Activated CD8-positive, alpha-beta T cell treated with anti-CD3 and anti-CD28 coated beads, Interleukin-2, amount 10 ng/mL, durations not matched to agents 7 days and 5 days (primary cell): ENCODE measurements at regions not wholly inside any gene's neighbourhood (a gene's known extent, or its start where the extent isn't known, plus 50 kb on each side); places are given as distances from the start of the nearest gene placed in this dataset.

Source experiments
- ATAC-seq: fragments of 150-1000 bp; cut with Tn5 transposase; one replicate; pipeline ENCODE4 v1.10.0; 2021; ENCODE audit warnings: moderate library complexity
- CTCF ChIA-PET: fragments of 350-600 bp; sonication (Branson Sonifier 250); formaldehyde crosslinking; loops from one replicate; lab custom pipeline; 2021; ENCODE audit warnings: antibody characterized with exemption; lab: Charles Lee
- POLR2A ChIA-PET: fragments of 350-600 bp; sonication (Branson Sonifier 250); formaldehyde crosslinking; loops from one replicate; lab custom pipeline; 2021; ENCODE audit warnings: antibody characterized with exemption; lab: Charles Lee
- DNase-seq: peaks from one replicate; pipeline ENCODE4 v3.0.0-alpha.2; 2020
- H3K27ac Mint-ChIP-seq: one replicate; pipeline ENCODE4 v1.8.0; 2021; ENCODE audit warnings: mild to moderate bottlenecking, mixed read lengths
- H3K27me3 Mint-ChIP-seq: one replicate; pipeline ENCODE4 v1.8.0; 2021; ENCODE audit warnings: low read depth, mixed read lengths
- H3K36me3 Mint-ChIP-seq: one replicate; pipeline ENCODE4 v1.8.0; 2021; ENCODE audit warnings: low read depth, mixed read lengths
- H3K4me1 Mint-ChIP-seq: one replicate; pipeline ENCODE4 v1.8.0; 2021; ENCODE audit warnings: low read depth, mixed read lengths
- H3K4me3 Mint-ChIP-seq: one replicate; pipeline ENCODE4 v1.8.0; 2021; ENCODE audit warnings: mild to moderate bottlenecking, mixed read lengths
- H3K9me3 Mint-ChIP-seq: one replicate; pipeline ENCODE4 v1.8.0; 2022; ENCODE audit warnings: mixed read lengths; ENCODE audit not compliant: insufficient read depth

DNA sequence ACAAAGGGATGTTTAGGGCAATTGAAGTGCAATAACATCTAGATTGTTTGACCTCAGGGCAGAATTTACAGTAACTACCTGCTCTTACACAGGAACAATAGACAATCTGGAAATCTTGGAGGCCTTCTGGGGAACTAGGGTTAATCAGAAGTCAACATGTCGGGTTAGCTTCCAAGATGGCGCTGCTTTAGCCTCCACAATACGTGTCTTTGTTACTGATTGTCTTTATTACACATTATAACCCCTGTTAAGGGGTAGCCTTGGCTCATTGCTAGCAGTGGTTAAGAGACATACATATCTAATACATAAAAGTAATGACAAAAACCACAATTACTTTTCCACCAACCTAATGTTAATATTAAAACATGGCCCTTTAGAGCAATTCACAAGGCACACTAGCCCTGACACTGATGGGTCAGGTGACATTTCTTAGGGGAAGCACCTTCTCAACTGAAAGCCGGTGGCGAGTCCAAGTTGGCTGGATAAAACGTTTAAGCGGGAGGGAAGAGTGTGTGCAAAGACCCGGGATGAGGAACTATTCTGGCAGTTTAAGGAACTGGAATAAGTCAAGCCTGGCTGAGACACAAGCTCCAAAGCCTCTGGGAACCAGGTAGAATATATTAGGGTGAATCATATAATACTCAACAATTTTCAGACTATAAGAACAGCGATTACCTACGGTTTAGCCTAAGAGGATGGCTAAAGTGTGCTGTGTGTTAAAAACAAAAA lies 236.9 kb downstream of the BCAS1 start:
- no peak for ATAC-seq
- H3K9me3 Mint-ChIP-seq, result peaks cover 20% of the 10 kb centered on the region
- H3K4me1 Mint-ChIP-seq, result peaks cover 80% of the 10 kb centered on the region
- POLR2A ChIA-PET, result interaction anchor here (0.5 kb wide), 1 partner anchor 25 kb away, joined by 3 read pairs; no protein-coding TSS in a partner anchor
- H3K36me3 Mint-ChIP-seq, result peaks cover 35% of the 10 kb centered on the region
- peak overlapping the region; percentile 36 for H3K4me3 Mint-ChIP-seq
- CTCF ChIA-PET, result interaction anchor here (0.7 to 1.1 kb wide), 4 partner anchors 24 to 83 kb away, joined by 3 to 4 read pairs (median 3); no protein-coding TSS in a partner anchor
- no peak for DNase-seq
- H3K27me3 Mint-ChIP-seq, result no peaks in the 10 kb centered on the region
- peak overlapping the region; percentile 67 for H3K27ac Mint-ChIP-seq

- peak overlapping the region; percentile 9 for H3K27ac Mint-ChIP-seq
- peaks cover 84% of the 10 kb centered on the region for H3K4me1 Mint-ChIP-seq
- peaks cover 15% of the 10 kb centered on the region for H3K9me3 Mint-ChIP-seq
- no peaks in the 10 kb centered on the region for H3K27me3 Mint-ChIP-seq
- ChIA-PET POLR2A (no interaction called here), CTCF (interaction anchor here (1.0 to 1.1 kb wide), 2 partner anchors 78 to 84 kb away, joined by 3 read pairs; no protein-coding TSS in a partner anchor)
- peaks cover 33% of the 10 kb centered on the region for H3K36me3 Mint-ChIP-seq
- ATAC-seq, result no peak
- no peak overlapping the region for H3K4me3 Mint-ChIP-seq
- DNase-seq, result no peak
Measured at GRCh38 chr20:53832499-53832898, 237.9 kb downstream of the BCAS1 start.

DNA sequence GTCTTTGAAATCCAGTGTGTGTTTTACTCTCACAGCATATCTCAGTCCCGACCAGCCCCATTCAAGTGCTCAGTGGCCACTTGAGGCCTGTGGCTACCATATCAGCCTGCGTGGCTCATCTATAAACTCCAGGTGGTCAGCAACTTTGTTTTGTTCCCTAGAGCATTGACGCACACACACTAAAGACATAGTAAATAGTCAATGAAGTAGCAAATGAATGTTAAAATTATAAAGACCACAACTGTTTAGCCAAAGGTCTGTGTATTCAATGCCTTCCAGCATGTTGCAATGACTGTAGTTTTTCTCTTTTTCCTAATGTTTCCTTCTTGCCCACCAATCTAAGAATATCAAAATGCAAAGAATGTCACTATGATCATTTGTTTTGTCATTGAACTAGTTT lies 238.2 kb upstream of the ZNF217 start:
- H3K27ac Mint-ChIP-seq, result no peak overlapping the region
- CTCF ChIA-PET, result interaction anchor here (1.5 kb wide), 1 partner anchor 253 kb away, joined by 4 read pairs; no protein-coding TSS in a partner anchor
- POLR2A ChIA-PET, result interaction anchor here (1.0 kb wide), 1 partner anchor 238 kb away, joined by 3 read pairs; the partner anchor contains the start of gene ZNF217
- H3K4me3 Mint-ChIP-seq, result no peak overlapping the region
- H3K4me1 Mint-ChIP-seq, result peaks cover 84% of the 10 kb centered on the region
- no peak for ATAC-seq
- peaks cover 29% of the 10 kb centered on the region for H3K36me3 Mint-ChIP-seq
- no peak for DNase-seq
- peaks cover 10% of the 10 kb centered on the region for H3K9me3 Mint-ChIP-seq
- H3K27me3 Mint-ChIP-seq, result no peaks in the 10 kb centered on the region

- ChIA-PET CTCF (interaction anchor here (1.5 to 2.1 kb wide), 3 partner anchors 9 to 253 kb away, joined by 4 to 7 read pairs (median 5); no protein-coding TSS in a partner anchor), POLR2A (interaction anchor here (1.0 to 2.1 kb wide), 2 partner anchors 77 to 238 kb away, joined by 3 to 12 read pairs; partner anchors contain the start of gene ZNF217)
- Mint-ChIP-seq H3K9me3 (peaks cover 10% of the 10 kb centered on the region), H3K36me3 (peaks cover 26% of the 10 kb centered on the region), H3K27ac (no peak overlapping the region), H3K4me3 (no peak overlapping the region), H3K4me1 (peaks cover 86% of the 10 kb centered on the region), H3K27me3 (no peaks in the 10 kb centered on the region)
- ATAC-seq, result no peak
- no peak for DNase-seq
Measured at GRCh38 chr20:53831228-53831627, 237.6 kb upstream of the ZNF217 start.

- peaks cover 21% of the 10 kb centered on the region for H3K36me3 Mint-ChIP-seq
- POLR2A ChIA-PET, result interaction anchor here (0.6 to 2.1 kb wide), 8 partner anchors 36 to 378 kb away, joined by 3 to 12 read pairs (median 3); partner anchors contain the start of gene PFDN4
- CTCF ChIA-PET, result interaction anchor here (0.6 to 2.1 kb wide), 10 partner anchors 10 to 251 kb away, joined by 3 to 7 read pairs (median 4); no protein-coding TSS in a partner anchor
- ATAC-seq (peak; percentile 62), DNase-seq (peak; percentile 56)
- peak overlapping the region; percentile 91 for H3K27ac Mint-ChIP-seq
- peaks cover 86% of the 10 kb centered on the region for H3K4me1 Mint-ChIP-seq
- H3K27me3 Mint-ChIP-seq, result no peaks in the 10 kb centered on the region
- H3K9me3 Mint-ChIP-seq, result peaks cover 10% of the 10 kb centered on the region
- peak overlapping the region; percentile 72 for H3K4me3 Mint-ChIP-seq
Measured at GRCh38 chr20:53829724-53830521, 236.3 kb upstream of the ZNF217 start.

GRCh38 chr20:53829255-53829723 lies 235.7 kb upstream of the ZNF217 start:
- Mint-ChIP-seq H3K27me3 (no peaks in the 10 kb centered on the region), H3K27ac (peak overlapping the region; percentile 91), H3K4me1 (peaks cover 82% of the 10 kb centered on the region), H3K36me3 (peaks cover 18% of the 10 kb centered on the region), H3K9me3 (peaks cover 10% of the 10 kb centered on the region), H3K4me3 (peak overlapping the region; percentile 72)
- ATAC-seq, result peak; percentile 61
- ChIA-PET CTCF (interaction anchor here (0.8 to 2.1 kb wide), 7 partner anchors 11 to 110 kb away, joined by 3 to 7 read pairs (median 5); no protein-coding TSS in a partner anchor), POLR2A (interaction anchor here (0.6 to 2.1 kb wide), 4 partner anchors 43 to 378 kb away, joined by 3 to 12 read pairs (median 4); partner anchors contain the start of gene PFDN4)
- DNase-seq, result no peak

GRCh38 chr20:53828682-53829254 lies 235.1 kb upstream of the ZNF217 start:
- peaks cover 77% of the 10 kb centered on the region for H3K4me1 Mint-ChIP-seq
- H3K27me3 Mint-ChIP-seq, result no peaks in the 10 kb centered on the region
- peak overlapping the region; percentile 72 for H3K4me3 Mint-ChIP-seq
- ATAC-seq, result peak; percentile 20
- peak overlapping the region; percentile 91 for H3K27ac Mint-ChIP-seq
- CTCF ChIA-PET, result interaction anchor here (0.8 to 1.6 kb wide), 5 partner anchors 12 to 111 kb away, joined by 3 to 6 read pairs (median 4); no protein-coding TSS in a partner anchor
- peaks cover 10% of the 10 kb centered on the region for H3K9me3 Mint-ChIP-seq
- POLR2A ChIA-PET, result interaction anchor here (0.7 to 1.2 kb wide), 2 partner anchors 79 to 110 kb away, joined by 3 read pairs; no protein-coding TSS in a partner anchor
- DNase-seq, result no peak
- H3K36me3 Mint-ChIP-seq, result peaks cover 15% of the 10 kb centered on the region

DNA sequence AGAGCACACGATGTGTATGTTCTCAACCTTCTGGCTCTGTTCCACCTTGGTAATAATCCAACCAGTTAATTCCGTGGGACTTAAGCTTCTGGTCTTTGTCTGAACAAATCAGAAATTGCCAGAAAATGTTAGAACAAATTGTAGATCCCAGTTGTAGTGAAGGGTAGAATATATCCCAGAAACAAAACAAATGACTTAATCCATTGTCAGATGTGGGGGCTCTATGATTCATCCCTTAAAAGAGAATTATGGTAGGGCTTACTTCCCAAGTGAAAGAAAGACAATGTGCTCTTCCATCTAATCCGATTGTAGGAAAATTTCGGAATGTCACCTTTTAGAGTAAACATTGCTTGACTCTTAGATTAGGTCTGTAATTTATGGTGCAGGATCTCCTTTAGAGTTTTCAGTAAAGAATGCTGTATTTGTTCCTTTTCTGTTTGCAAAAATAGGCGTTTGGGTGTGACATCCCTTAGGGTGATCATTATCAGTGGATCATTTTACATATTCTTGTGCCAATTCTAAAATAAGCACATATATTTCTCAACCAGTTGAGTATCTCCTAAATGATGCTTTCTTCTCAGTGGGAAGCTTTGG lies 234.5 kb upstream of the ZNF217 start:
- DNase-seq (no peak), ATAC-seq (no peak)
- Mint-ChIP-seq H3K4me1 (peaks cover 71% of the 10 kb centered on the region), H3K36me3 (peaks cover 10% of the 10 kb centered on the region), H3K27ac (peak overlapping the region; percentile 91), H3K9me3 (peaks cover 10% of the 10 kb centered on the region), H3K4me3 (peak overlapping the region; percentile 72), H3K27me3 (no peaks in the 10 kb centered on the region)
- ChIA-PET POLR2A (interaction anchor here (0.7 to 1.2 kb wide), 2 partner anchors 78 to 111 kb away, joined by 3 read pairs; no protein-coding TSS in a partner anchor), CTCF (interaction anchor here (0.6 to 1.6 kb wide), 7 partner anchors 12 to 112 kb away, joined by 3 to 6 read pairs (median 3); no protein-coding TSS in a partner anchor)

- Mint-ChIP-seq H3K36me3 (peaks cover 8% of the 10 kb centered on the region), H3K4me1 (peaks cover 65% of the 10 kb centered on the region), H3K27ac (no peak overlapping the region), H3K9me3 (peaks cover 5% of the 10 kb centered on the region), H3K27me3 (no peaks in the 10 kb centered on the region), H3K4me3 (no peak overlapping the region)
- POLR2A ChIA-PET, result interaction anchor here (1.0 to 1.2 kb wide), 2 partner anchors 31 to 77 kb away, joined by 3 read pairs; no protein-coding TSS in a partner anchor
- DNase-seq (no peak), ATAC-seq (no peak)
- CTCF ChIA-PET, result interaction anchor here (0.6 to 1.6 kb wide), 4 partner anchors 71 to 112 kb away, joined by 3 to 6 read pairs (median 3); no protein-coding TSS in a partner anchor
Measured at GRCh38 chr20:53827292-53828087, 233.9 kb upstream of the ZNF217 start.
